Keratinocyte (primary cell): ENCODE measurements at regions not wholly inside any gene's neighbourhood (a gene's known extent, or its start where the extent isn't known, plus 50 kb on each side); places are given as distances from the start of the nearest gene placed in this dataset.

ENCODE experiments used
- CTCF ChIP-seq, 3 experiments: IDR thresholded peaks in 1 of 3; conservative IDR thresholded peaks in 1 of 3; optimal IDR thresholded peaks in 1 of 3; 2 replicates in 2 of 3; 3 replicates in 1 of 3; pipeline versions ENCODE3 to v1.5.1; 2011; ENCODE audit warnings: low read length in 3 of 3, mild to moderate bottlenecking in 3 of 3, moderate library complexity in 2 of 3, control low read depth in 1 of 3, inconsistent platforms in 1 of 3; ENCODE audit not compliant: insufficient read depth in 2 of 3; ENCODE audit errors: extremely low read depth in 1 of 3
- EZH2 ChIP-seq: IDR thresholded peaks from one replicate; pipeline ENCODE4 v1.6.1; 2012; ENCODE audit warnings: inconsistent platforms, mild to moderate bottlenecking, low read length, moderate library complexity

DNA sequence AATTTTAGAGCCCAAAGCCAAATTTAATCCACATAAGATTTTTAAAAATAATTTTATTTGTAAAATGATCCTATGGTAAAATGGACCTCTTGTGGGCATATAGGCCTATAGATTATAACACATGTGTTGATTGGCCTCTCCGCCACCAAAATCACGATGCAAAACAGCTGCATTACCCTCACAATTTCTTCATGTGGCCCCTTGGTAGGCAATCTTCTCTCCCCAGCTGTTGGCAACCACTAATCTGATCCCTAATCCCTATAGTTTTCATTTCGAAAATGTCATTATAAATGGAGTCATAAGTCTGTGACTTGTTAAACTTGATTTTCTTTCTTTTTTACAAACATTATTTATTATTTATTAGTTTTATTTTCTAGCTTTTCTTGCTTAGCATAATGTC lies 263.9 kb upstream of the SULF2 start:
- TF ChIP-seq CTCF (optimal IDR thresholded peaks at IDR 0.05 in 1 of 3, IDR thresholded peaks at IDR 0.05 in 1 of 3, conservative IDR thresholded peaks at IDR 0.05 in 1 of 3; ENCODE audit: extremely low read depth in 1 of 3, insufficient read depth in 2 of 3, low read length in 3 of 3) (no peak), EZH2 (no peak)
